HG02885 (cell line): ENCODE measurements at regions not wholly inside any gene's neighbourhood (a gene's known extent, or its start where the extent isn't known, plus 50 kb on each side); places are given as distances from the start of the nearest gene placed in this dataset.
A peak's percentile ranks its signal among the peaks of the same experiment; 100 is the strongest.

ENCODE experiments used
- ATAC-seq: cut with Tn5 transposase; IDR thresholded peaks from one replicate; pipeline ENCODE4 v1.9.1; 2021; ENCODE audit warnings: mild to moderate bottlenecking; ENCODE audit not compliant: unreplicated experiment, poor library complexity

GRCh38 chr4:89446193-89446592 lies 138.6 kb upstream of the GPRIN3 start:
- ATAC-seq = no peak

GRCh38 chr4:89439533-89439932 lies 131.9 kb upstream of the GPRIN3 start:
- ATAC-seq = no peak

- ATAC-seq = peak; percentile 92
These were observed 130.7 kb upstream of the GPRIN3 start for GRCh38 chr4:89438102-89438831.

GRCh38 chr4:89434364-89434988 lies 126.9 kb upstream of the GPRIN3 start:
- peak; percentile 65 for ATAC-seq

- ATAC-seq = no peak
These were observed 120.2 kb upstream of the GPRIN3 start for GRCh38 chr4:89427782-89428181.

GRCh38 chr4:89425023-89425422 lies 117.4 kb upstream of the GPRIN3 start:
- no peak for ATAC-seq

GRCh38 chr4:89422441-89422990 lies 114.9 kb upstream of the GPRIN3 start:
- ATAC-seq = no peak

- ATAC-seq = no peak
These were observed 112.9 kb upstream of the GPRIN3 start for GRCh38 chr4:89420507-89420906.

- no peak for ATAC-seq
These were observed 111.6 kb upstream of the GPRIN3 start for GRCh38 chr4:89419111-89419695.

GRCh38 chr4:89416960-89417359 lies 109.4 kb upstream of the GPRIN3 start:
- ATAC-seq = no peak

- ATAC-seq = no peak
These were observed 105.9 kb upstream of the GPRIN3 start for GRCh38 chr4:89413518-89413917.

- no peak for ATAC-seq
These were observed 104.1 kb upstream of the GPRIN3 start for GRCh38 chr4:89411539-89412309.

GRCh38 chr4:89410687-89411086 lies 103.1 kb upstream of the GPRIN3 start:
- no peak for ATAC-seq

- ATAC-seq = no peak
These were observed 96.9 kb upstream of the GPRIN3 start for GRCh38 chr4:89404530-89404929.

- ATAC-seq = no peak
These were observed 96.2 kb upstream of the GPRIN3 start for GRCh38 chr4:89403826-89404225.

GRCh38 chr4:89400287-89401035 lies 92.9 kb upstream of the GPRIN3 start:
- ATAC-seq = no peak

GRCh38 chr4:89398644-89399043 lies 91.0 kb upstream of the GPRIN3 start:
- no peak for ATAC-seq

- ATAC-seq = no peak
These were observed 90.5 kb upstream of the GPRIN3 start for GRCh38 chr4:89398146-89398545.

- ATAC-seq = no peak
These were observed 89.8 kb upstream of the GPRIN3 start for GRCh38 chr4:89397441-89397840.

- no peak for ATAC-seq
These were observed 74.8 kb upstream of the GPRIN3 start for GRCh38 chr4:89382439-89382838.
